G401.6 (cell line): ENCODE measurements at regions not wholly inside any gene's neighbourhood (a gene's known extent, or its start where the extent isn't known, plus 50 kb on each side); places are given as distances from the start of the nearest gene placed in this dataset.

Source experiments
- FAIRE-seq: peaks from 2 replicates; lab custom pipeline; 2012; peaks lifted over from hg19 to GRCh38; lab: Jason Lieb, UNC

- FAIRE-seq = no peak
Observed at GRCh38 chr5:168176251-168176650, 115.2 kb upstream of the WWC1 start.

GRCh38 chr5:168176941-168177340 is 114.5 kb upstream of the WWC1 start:
- FAIRE-seq = no peak

GRCh38 chr5:168177831-168178450 is 113.5 kb upstream of the WWC1 start:
- FAIRE-seq = no peak

GRCh38 chr5:168179192-168179593 is 112.3 kb upstream of the WWC1 start:
- FAIRE-seq = no peak

- FAIRE-seq = no peak
Observed at GRCh38 chr5:168182269-168182668, 109.2 kb upstream of the WWC1 start.

- no peak for FAIRE-seq
Observed at GRCh38 chr5:168184103-168184502, 107.3 kb upstream of the WWC1 start.

- no peak for FAIRE-seq
Observed at GRCh38 chr5:168186289-168187074, 105.0 kb upstream of the WWC1 start.

- FAIRE-seq = no peak
Observed at GRCh38 chr5:168187614-168188013, 103.8 kb upstream of the WWC1 start.

- no peak for FAIRE-seq
Observed at GRCh38 chr5:168188182-168188581, 103.3 kb upstream of the WWC1 start.

- FAIRE-seq = no peak
Observed at GRCh38 chr5:168192120-168192519, 99.3 kb upstream of the WWC1 start.

- FAIRE-seq = no peak
Observed at GRCh38 chr5:168193493-168194250, 97.8 kb upstream of the WWC1 start.

- FAIRE-seq = no peak
Observed at GRCh38 chr5:168195110-168195509, 96.3 kb upstream of the WWC1 start.

GRCh38 chr5:168198359-168198758 is 93.1 kb upstream of the WWC1 start:
- no peak for FAIRE-seq

GRCh38 chr5:168202996-168203395 is 88.4 kb upstream of the WWC1 start:
- no peak for FAIRE-seq

- FAIRE-seq = no peak
Observed at GRCh38 chr5:168204165-168204564, 87.3 kb upstream of the WWC1 start.

- no peak for FAIRE-seq
Observed at GRCh38 chr5:168207450-168208029, 83.9 kb upstream of the WWC1 start.

GRCh38 chr5:168209244-168209995 is 82.0 kb upstream of the WWC1 start:
- FAIRE-seq = no peak

- no peak for FAIRE-seq
Observed at GRCh38 chr5:168209997-168210396, 81.4 kb upstream of the WWC1 start.

GRCh38 chr5:168211245-168211644 is 80.2 kb upstream of the WWC1 start:
- FAIRE-seq = no peak

- no peak for FAIRE-seq
Observed at GRCh38 chr5:168211936-168212335, 79.5 kb upstream of the WWC1 start.

GRCh38 chr5:168214071-168214470 is 77.4 kb upstream of the WWC1 start:
- no peak for FAIRE-seq

GRCh38 chr5:168214886-168215285 is 76.6 kb upstream of the WWC1 start:
- no peak for FAIRE-seq
